ENCODE measurements at regions not wholly inside any gene's neighbourhood (a gene's known extent, or its start where the extent isn't known, plus 50 kb on each side); places are given as distances from the start of the nearest gene placed in this dataset.

GRCh38 chr9:20023961-20024571, 235.2 kb upstream of the SLC24A2 start:
- no peak overlapping the region for H3K4me3 ChIP-seq (replicated peaks; ENCODE audit: low read depth, low read length)
- no peak for DNase-seq (ENCODE audit: low read depth)
- no peak for TF ChIP-seq CTCF (IDR thresholded peaks at IDR 0.05; ENCODE audit: low read length, missing control alignments)

- TF ChIP-seq CTCF (IDR thresholded peaks at IDR 0.05; ENCODE audit: low read length, missing control alignments) = no peak
- H3K4me3 ChIP-seq (replicated peaks; ENCODE audit: low read depth, low read length) = no peak overlapping the region
- DNase-seq (ENCODE audit: low read depth) = no peak
Observed at GRCh38 chr9:20023210-20023905, 234.5 kb upstream of the SLC24A2 start.

GRCh38 chr9:20022410-20022809, 233.6 kb upstream of the SLC24A2 start:
- no peak for TF ChIP-seq CTCF (IDR thresholded peaks at IDR 0.05; ENCODE audit: low read length, missing control alignments)
- no peak overlapping the region for H3K4me3 ChIP-seq (replicated peaks; ENCODE audit: low read depth, low read length)
- peak; percentile 58 for DNase-seq (ENCODE audit: low read depth)

GRCh38 chr9:20016611-20017010, 227.8 kb upstream of the SLC24A2 start:
- no peak for DNase-seq (ENCODE audit: low read depth)
- no peak for TF ChIP-seq CTCF (IDR thresholded peaks at IDR 0.05; ENCODE audit: low read length, missing control alignments)
- H3K4me3 ChIP-seq (replicated peaks; ENCODE audit: low read depth, low read length) = no peak overlapping the region

- TF ChIP-seq CTCF (IDR thresholded peaks at IDR 0.05; ENCODE audit: low read length, missing control alignments) = no peak
- no peak overlapping the region for H3K4me3 ChIP-seq (replicated peaks; ENCODE audit: low read depth, low read length)
- no peak for DNase-seq (ENCODE audit: low read depth)
Observed at GRCh38 chr9:20015427-20015931, 226.6 kb upstream of the SLC24A2 start.

GRCh38 chr9:20014168-20014567, 225.3 kb upstream of the SLC24A2 start:
- no peak overlapping the region for H3K4me3 ChIP-seq (replicated peaks; ENCODE audit: low read depth, low read length)
- no peak for DNase-seq (ENCODE audit: low read depth)
- TF ChIP-seq CTCF (IDR thresholded peaks at IDR 0.05; ENCODE audit: low read length, missing control alignments) = no peak
